Muscle layer of colon (tissue), 2 donors: ENCODE measurements at regions not wholly inside any gene's neighbourhood (a gene's known extent, or its start where the extent isn't known, plus 50 kb on each side); places are given as distances from the start of the nearest gene placed in this dataset.

Experiments
- H3K27ac ChIP-seq: one replicate; pipeline ENCODE4 v1.7.0; 2013; ENCODE audit warnings: low read depth, mild to moderate bottlenecking, low read length, moderate library complexity
- H3K27me3 ChIP-seq, 2 donors: one replicate each; pipeline ENCODE4 v1.7.0; 2013; ENCODE audit warnings: low read length in 2 of 2, mild to moderate bottlenecking in 2 of 2; ENCODE audit not compliant: insufficient read depth in 2 of 2, control insufficient read depth in 1 of 2
- H3K36me3 ChIP-seq: one replicate; pipeline ENCODE4 v1.7.0; 2013; ENCODE audit warnings: mild to moderate bottlenecking, low read length; ENCODE audit not compliant: insufficient read depth
- H3K4me1 ChIP-seq: one replicate; pipeline ENCODE4 v1.7.0; 2013; ENCODE audit warnings: mild to moderate bottlenecking, low read length; ENCODE audit not compliant: insufficient read depth
- H3K4me3 ChIP-seq, 2 donors: one replicate each; pipeline ENCODE4 v1.7.0; 2013; ENCODE audit warnings: low read length in 2 of 2, low read depth in 1 of 2, mild to moderate bottlenecking in 1 of 2, moderate library complexity in 1 of 2
- H3K9ac ChIP-seq: one replicate; pipeline ENCODE4 v1.7.0; 2013; ENCODE audit warnings: low read length
- H3K9me3 ChIP-seq: one replicate; pipeline ENCODE4 v1.7.0; 2013; ENCODE audit warnings: mild to moderate bottlenecking, low read length
- donor health status: abdominal sarcoma.
- donor health status: Adenocarcinoma of cecum.

DNA sequence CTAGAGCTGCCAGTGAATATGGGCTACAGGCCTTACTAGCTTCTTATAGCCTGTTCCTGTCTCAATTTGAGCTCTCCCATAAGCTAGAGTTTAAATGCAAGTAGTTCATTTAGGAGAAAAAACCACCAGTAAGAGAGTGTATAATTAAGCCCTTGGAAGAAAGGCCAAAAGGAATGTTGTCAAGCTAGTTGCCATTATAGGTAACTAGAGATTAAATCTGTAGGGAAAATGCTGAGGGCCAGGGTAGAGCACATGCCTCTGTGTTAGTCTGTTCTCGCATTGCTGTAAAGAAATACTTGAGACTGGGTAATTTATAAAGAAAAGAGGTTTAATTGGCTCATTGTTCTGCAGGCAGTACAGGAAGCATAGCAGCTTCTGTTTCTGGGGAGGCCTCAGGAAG, 410.2 kb downstream of the MID1IP1 start:
- H3K36me3 ChIP-seq = no peaks in the 10 kb centered on the region
- no peaks in the 10 kb centered on the region for H3K4me1 ChIP-seq
- peaks cover 0 to 2% of the 10 kb centered on the region in 2 donors for H3K27me3 ChIP-seq
- peaks cover 4% of the 10 kb centered on the region for H3K9me3 ChIP-seq
- H3K9ac ChIP-seq = no peak overlapping the region
- no peak overlapping the region for H3K4me3 ChIP-seq
- no peak overlapping the region for H3K27ac ChIP-seq

GRCh38 chrX:39212456-39212855, 411.2 kb downstream of the MID1IP1 start:
- no peak overlapping the region for H3K9ac ChIP-seq
- no peak overlapping the region for H3K4me3 ChIP-seq
- no peaks in the 10 kb centered on the region for H3K4me1 ChIP-seq
- H3K9me3 ChIP-seq = no peaks in the 10 kb centered on the region
- H3K27me3 ChIP-seq = no peaks in the 10 kb centered on the region
- no peaks in the 10 kb centered on the region for H3K36me3 ChIP-seq
- no peak overlapping the region for H3K27ac ChIP-seq

- Histone ChIP-seq H3K36me3 (no peaks in the 10 kb centered on the region), H3K9ac (no peak overlapping the region), H3K27ac (no peak overlapping the region), H3K9me3 (no peaks in the 10 kb centered on the region), H3K27me3 (no peaks in the 10 kb centered on the region), H3K4me1 (no peaks in the 10 kb centered on the region), H3K4me3 (no peak overlapping the region)
Measured at GRCh38 chrX:39214387-39215126, 413.3 kb downstream of the MID1IP1 start.

- H3K4me3 ChIP-seq = no peak overlapping the region
- H3K27me3 ChIP-seq = no peaks in the 10 kb centered on the region
Measured at GRCh38 chrX:39220952-39221351, 419.7 kb downstream of the MID1IP1 start.

DNA sequence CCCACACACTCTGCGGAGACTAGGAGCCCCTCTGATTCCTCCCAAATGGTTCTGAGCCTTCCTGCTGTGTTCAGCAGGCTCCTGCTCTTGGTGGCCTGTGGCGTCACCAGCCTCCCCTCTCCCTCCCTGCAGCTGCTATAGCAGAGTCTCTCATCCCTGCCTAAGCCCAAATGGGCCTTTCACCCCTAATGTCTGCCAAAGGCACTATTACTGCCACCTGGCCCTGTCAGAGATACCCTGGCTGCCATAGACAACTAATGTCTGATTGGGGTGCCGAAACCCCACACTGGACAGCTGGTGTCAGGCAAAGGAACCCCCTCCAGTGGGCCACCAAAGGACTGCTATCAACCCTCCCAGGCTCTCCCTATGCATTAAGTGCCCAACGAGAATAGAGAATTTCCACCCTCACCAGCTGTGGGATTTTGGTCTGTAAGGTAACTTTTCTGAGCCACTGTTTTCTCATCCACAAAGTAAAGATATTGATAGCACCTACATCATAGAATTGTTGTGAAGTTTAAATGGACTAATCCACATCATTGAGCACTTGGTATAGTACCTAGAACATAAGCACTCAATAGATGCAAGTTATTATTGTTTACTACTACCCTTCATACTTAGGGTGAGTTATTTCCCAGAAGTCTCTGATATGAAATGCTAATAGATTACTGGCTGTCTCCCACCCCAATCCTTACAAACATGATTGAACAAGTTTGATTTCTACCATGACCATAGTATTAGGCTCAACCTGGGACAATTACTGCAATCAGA, 421.3 kb downstream of the MID1IP1 start:
- Histone ChIP-seq H3K9ac (no peak overlapping the region), H3K4me3 (no peak overlapping the region), H3K4me1 (no peaks in the 10 kb centered on the region), H3K27me3 (no peaks in the 10 kb centered on the region), H3K9me3 (no peaks in the 10 kb centered on the region), H3K27ac (no peak overlapping the region), H3K36me3 (no peaks in the 10 kb centered on the region)

More at GRCh38 chrX:39220952-39221351, 419.7 kb downstream of the MID1IP1 start:
- Histone ChIP-seq H3K36me3 (no peaks in the 10 kb centered on the region), H3K4me1 (no peaks in the 10 kb centered on the region), H3K9ac (no peak overlapping the region), H3K9me3 (no peaks in the 10 kb centered on the region), H3K27ac (no peak overlapping the region)

GRCh38 chrX:39226251-39226650, 425.0 kb downstream of the MID1IP1 start:
- no peak overlapping the region for H3K27ac ChIP-seq

GRCh38 chrX:39227371-39227770, 426.1 kb downstream of the MID1IP1 start:
- no peaks in the 10 kb centered on the region for H3K36me3 ChIP-seq
- H3K27me3 ChIP-seq = no peaks in the 10 kb centered on the region

More at GRCh38 chrX:39226251-39226650, 425.0 kb downstream of the MID1IP1 start:
- Histone ChIP-seq H3K9me3 (no peaks in the 10 kb centered on the region), H3K9ac (no peak overlapping the region), H3K27me3 (no peaks in the 10 kb centered on the region), H3K4me3 (no peak overlapping the region), H3K4me1 (no peaks in the 10 kb centered on the region), H3K36me3 (no peaks in the 10 kb centered on the region)

DNA sequence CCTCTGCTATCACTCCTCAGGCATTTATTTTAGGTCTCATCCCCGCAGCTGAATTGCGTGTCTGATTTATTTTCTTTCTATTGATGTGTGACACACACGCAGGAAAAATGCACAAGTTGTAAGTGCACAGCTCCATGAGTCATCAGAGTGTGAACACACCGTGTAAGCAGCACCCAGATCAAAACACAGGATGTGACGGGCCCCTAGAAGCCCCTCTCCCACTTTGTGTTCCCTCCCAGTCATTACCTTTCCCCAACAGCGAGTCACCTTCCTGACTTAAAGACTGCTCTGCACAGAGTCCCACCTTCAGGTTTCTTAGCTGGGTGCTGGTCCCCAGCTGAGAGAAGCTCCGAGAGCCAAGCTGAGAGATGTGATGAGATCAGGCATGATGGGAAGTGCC, 436.7 kb downstream of the MID1IP1 start:
- Histone ChIP-seq H3K9ac (no peak overlapping the region), H3K27me3 (no peaks in the 10 kb centered on the region), H3K36me3 (no peaks in the 10 kb centered on the region), H3K4me3 (no peak overlapping the region), H3K4me1 (no peaks in the 10 kb centered on the region), H3K9me3 (no peaks in the 10 kb centered on the region), H3K27ac (no peak overlapping the region)

More at GRCh38 chrX:39227371-39227770, 426.1 kb downstream of the MID1IP1 start:
- H3K9ac ChIP-seq = no peak overlapping the region
- H3K27ac ChIP-seq = no peak overlapping the region
- no peak overlapping the region for H3K4me3 ChIP-seq
- H3K4me1 ChIP-seq = no peaks in the 10 kb centered on the region
- H3K9me3 ChIP-seq = no peaks in the 10 kb centered on the region

GRCh38 chrX:39242187-39242586, 440.9 kb downstream of the MID1IP1 start:
- Histone ChIP-seq H3K27ac (no peak overlapping the region), H3K4me1 (no peaks in the 10 kb centered on the region), H3K36me3 (no peaks in the 10 kb centered on the region), H3K27me3 (no peaks in the 10 kb centered on the region), H3K9ac (no peak overlapping the region), H3K9me3 (no peaks in the 10 kb centered on the region), H3K4me3 (no peak overlapping the region)

DNA sequence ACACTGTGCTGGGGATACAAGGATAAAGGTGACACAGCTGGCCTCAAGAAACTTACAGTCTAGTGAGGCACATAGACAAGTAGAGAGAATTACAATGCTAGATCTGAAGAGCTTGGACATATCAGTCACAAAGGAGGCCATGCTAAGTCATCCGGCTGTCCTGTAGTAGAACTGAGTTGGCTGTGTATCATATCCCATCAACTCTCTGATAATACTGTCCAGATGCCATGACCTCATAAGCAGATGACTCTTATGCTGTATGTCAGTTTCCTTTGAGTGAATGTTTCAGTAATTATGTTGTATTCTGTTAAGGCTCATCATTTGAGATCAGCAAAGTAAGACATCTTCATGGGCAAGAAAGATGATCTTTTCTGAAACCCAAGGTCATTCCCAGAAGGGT, 442.9 kb downstream of the MID1IP1 start:
- Histone ChIP-seq H3K36me3 (no peaks in the 10 kb centered on the region), H3K9ac (no peak overlapping the region), H3K4me1 (no peaks in the 10 kb centered on the region), H3K9me3 (no peaks in the 10 kb centered on the region), H3K27ac (no peak overlapping the region), H3K27me3 (no peaks in the 10 kb centered on the region), H3K4me3 (no peak overlapping the region)

- no peak overlapping the region for H3K4me3 ChIP-seq
- peaks cover 0 to 2% of the 10 kb centered on the region in 2 donors for H3K27me3 ChIP-seq
- no peak overlapping the region for H3K9ac ChIP-seq
- no peaks in the 10 kb centered on the region for H3K9me3 ChIP-seq
- H3K36me3 ChIP-seq = no peaks in the 10 kb centered on the region
- H3K4me1 ChIP-seq = no peaks in the 10 kb centered on the region
- no peak overlapping the region for H3K27ac ChIP-seq
Measured at GRCh38 chrX:39245024-39245423, 443.8 kb downstream of the MID1IP1 start.
